ENCODE measurements at regions not wholly inside any gene's neighbourhood (a gene's known extent, or its start where the extent isn't known, plus 50 kb on each side); places are given as distances from the start of the nearest gene placed in this dataset.
"Not testable (repeated sequence)": the region's sequence is repeated elsewhere in the genome, so short reads cannot be mapped to it uniquely, and the experiment has no call there.

GRCh38 chr6:67112120-67112519 lies 1405.1 kb upstream of the EYS start:
- TF ChIP-seq, protein P1, sequence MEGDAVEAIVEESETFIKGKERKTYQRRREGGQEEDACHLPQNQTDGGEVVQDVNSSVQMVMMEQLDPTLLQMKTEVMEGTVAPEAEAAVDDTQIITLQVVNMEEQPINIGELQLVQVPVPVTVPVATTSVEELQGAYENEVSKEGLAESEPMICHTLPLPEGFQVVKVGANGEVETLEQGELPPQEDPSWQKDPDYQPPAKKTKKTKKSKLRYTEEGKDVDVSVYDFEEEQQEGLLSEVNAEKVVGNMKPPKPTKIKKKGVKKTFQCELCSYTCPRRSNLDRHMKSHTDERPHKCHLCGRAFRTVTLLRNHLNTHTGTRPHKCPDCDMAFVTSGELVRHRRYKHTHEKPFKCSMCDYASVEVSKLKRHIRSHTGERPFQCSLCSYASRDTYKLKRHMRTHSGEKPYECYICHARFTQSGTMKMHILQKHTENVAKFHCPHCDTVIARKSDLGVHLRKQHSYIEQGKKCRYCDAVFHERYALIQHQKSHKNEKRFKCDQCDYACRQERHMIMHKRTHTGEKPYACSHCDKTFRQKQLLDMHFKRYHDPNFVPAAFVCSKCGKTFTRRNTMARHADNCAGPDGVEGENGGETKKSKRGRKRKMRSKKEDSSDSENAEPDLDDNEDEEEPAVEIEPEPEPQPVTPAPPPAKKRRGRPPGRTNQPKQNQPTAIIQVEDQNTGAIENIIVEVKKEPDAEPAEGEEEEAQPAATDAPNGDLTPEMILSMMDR (IDR thresholded peaks at IDR 0.05; ENCODE audit: insufficient read depth, low read depth, low read length, missing control alignments) = no peak
- DNase-seq (ENCODE audit: low read depth) = no peak
- no peak overlapping the region for H3K4me3 ChIP-seq (ENCODE audit: low read length)

DNA sequence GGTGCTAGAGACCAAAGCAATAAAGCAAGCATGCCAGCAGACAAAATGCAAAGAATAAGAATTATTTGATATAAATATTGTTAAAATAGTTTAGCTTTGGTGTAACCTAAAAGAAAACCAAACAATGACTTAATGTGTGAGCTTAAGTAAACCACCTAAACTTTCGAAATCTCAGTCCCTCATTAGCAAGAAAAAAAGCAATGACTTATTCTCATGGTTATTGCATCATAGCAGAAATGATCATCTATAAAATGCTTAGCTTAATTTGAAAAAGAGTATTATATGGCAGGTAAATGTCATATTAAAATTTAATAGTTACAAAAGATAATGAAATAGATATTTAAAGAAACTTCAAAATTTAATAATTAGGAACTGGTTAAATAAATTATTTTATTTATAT lies 1395.7 kb upstream of the EYS start:
- DNase-seq (ENCODE audit: low read depth) = peak; percentile 8
- TF ChIP-seq, protein P1 (IDR thresholded peaks at IDR 0.05; ENCODE audit: insufficient read depth, low read depth, low read length, missing control alignments) = no peak

DNA sequence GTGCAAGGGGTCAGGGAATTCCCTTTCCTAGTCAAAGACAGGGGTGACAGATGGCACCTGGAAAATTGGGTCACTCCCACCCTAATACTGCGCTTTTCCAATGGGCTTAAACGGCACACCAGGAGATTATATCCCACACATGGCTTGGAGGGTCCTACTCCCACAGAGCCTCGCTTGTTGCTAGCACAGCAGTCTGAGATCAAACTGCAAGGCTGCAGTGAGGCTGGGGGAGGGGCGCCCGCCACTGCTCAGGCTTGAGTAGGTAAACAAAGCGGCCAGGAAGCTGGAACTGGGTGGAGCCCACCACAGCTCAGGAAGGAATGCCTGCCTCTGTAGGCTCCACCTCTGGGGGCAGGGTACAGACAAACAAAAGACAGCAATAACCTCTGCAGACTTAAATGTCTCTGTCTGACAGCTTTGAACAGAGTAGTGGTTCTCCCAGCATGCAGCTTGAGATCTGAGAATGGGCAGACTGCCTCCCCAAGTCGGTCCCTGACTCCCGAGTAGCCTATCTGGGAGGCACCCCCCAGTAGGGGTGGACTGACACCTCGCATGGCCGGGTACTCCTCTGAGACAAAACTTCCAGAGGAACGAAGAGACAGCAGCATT lies 1388.7 kb upstream of the EYS start:
- not testable (repeated sequence) for DNase-seq (ENCODE audit: low read depth); H3K4me3 ChIP-seq (ENCODE audit: low read length)

More for the DNA sequence above, 1395.7 kb upstream of the EYS start:
- H3K4me3 ChIP-seq (ENCODE audit: low read length) = no peak overlapping the region

GRCh38 chr6:67094431-67094946 lies 1387.5 kb upstream of the EYS start:
- no peak overlapping the region for H3K4me3 ChIP-seq (ENCODE audit: low read length)
- no peak for DNase-seq (ENCODE audit: low read depth)
- TF ChIP-seq, protein P1 (IDR thresholded peaks at IDR 0.05; ENCODE audit: insufficient read depth, low read depth, low read length, missing control alignments) = no peak

DNA sequence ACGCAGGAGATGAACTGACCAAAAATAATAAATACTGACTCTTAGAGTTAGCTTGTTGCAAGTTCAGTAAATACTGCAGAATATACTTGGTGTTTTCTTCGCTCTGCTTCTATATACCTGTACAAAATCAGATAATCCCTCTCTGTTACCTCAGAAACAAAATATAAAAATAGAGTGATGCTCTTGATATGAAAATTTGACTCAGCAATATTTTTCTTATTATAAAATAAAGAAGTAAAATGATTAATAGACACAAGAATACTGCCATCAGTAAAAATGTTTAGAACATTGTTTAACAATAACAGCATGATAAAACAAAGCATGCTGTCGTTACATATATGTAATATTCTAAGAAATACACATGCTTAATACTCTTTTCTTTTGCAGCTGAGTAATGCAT lies 1366.9 kb upstream of the EYS start:
- TF ChIP-seq, protein P1 (IDR thresholded peaks at IDR 0.05; ENCODE audit: insufficient read depth, low read depth, low read length, missing control alignments) = no peak
- no peak for DNase-seq (ENCODE audit: low read depth)
- no peak overlapping the region for H3K4me3 ChIP-seq (ENCODE audit: low read length)

DNA sequence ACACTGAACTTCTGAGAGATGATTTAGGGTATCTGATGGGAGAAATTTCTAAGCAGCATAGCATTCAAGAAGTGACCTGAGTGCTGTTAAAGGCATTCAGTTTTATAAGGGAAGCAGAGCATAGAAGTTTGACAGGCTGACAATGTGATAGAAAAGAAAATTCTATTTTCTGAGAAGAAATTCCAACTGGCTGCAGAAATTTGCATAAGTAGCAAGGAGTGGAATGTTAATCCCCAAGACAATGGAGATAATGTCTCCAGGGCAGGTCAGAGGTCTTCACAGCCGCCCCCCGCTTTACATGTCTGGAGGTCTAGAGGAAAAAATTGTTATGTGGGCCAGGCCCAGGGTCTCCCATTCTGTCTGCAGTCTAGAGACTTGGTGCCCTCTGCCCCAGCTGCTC lies 1361.8 kb upstream of the EYS start:
- H3K4me3 ChIP-seq (ENCODE audit: low read length) = no peak overlapping the region
- TF ChIP-seq, protein P1 (IDR thresholded peaks at IDR 0.05; ENCODE audit: insufficient read depth, low read depth, low read length, missing control alignments) = no peak
- DNase-seq (ENCODE audit: low read depth) = no peak

DNA sequence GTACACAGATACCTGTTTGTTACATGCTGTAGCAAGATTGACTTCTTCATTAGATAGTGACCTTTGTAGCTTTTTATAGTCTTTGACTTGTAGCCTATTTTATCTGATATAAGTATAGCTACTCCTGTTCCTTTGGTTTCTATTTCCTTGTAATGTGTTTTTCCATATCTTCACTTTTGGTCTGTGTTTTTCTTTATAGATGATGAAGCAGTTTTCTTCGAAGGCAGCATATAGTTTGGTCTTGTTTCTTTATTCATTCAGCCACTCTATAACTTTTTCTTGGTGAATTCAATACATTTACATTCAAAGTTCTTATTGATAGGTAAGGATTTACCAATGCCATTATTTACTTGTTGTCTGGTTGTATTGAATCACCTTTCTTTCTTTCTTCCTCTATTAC lies 1357.3 kb upstream of the EYS start:
- H3K4me3 ChIP-seq (ENCODE audit: low read length) = no peak overlapping the region
- TF ChIP-seq, protein P1 (IDR thresholded peaks at IDR 0.05; ENCODE audit: insufficient read depth, low read depth, low read length, missing control alignments) = no peak
- no peak for DNase-seq (ENCODE audit: low read depth)
